Gastrocnemius medialis (tissue), 4 donors: ENCODE measurements at regions not wholly inside any gene's neighbourhood (a gene's known extent, or its start where the extent isn't known, plus 50 kb on each side); places are given as distances from the start of the nearest gene placed in this dataset.
"Not testable (repeated sequence)": the region's sequence is repeated elsewhere in the genome, so short reads cannot be mapped to it uniquely, and the experiment has no call there.

Source experiments
- CTCF ChIP-seq, 5 experiments: fragments of 450-650 bp in 3 of 5; fragments of 200-600 bp in 2 of 5; sonication (generic) in 2 of 5; IDR thresholded peaks in 4 of 5; conservative IDR thresholded peaks in 1 of 5; 1 replicate in 4 of 5; 2 replicates in 1 of 5; pipeline ENCODE4 v1.5.1; 2016 to 2019; ENCODE audit warnings: antibody characterized with exemption in 5 of 5, mild to moderate bottlenecking in 3 of 5, moderate library complexity in 3 of 5
- POLR2A ChIP-seq, 2 donors: fragments of 450-650 bp; IDR thresholded peaks; one replicate each; pipeline ENCODE4 v1.6.1; 2017; ENCODE audit warnings: antibody characterized with exemption in 2 of 2, mild to moderate bottlenecking in 2 of 2, moderate library complexity in 2 of 2

- not testable (repeated sequence) for TF ChIP-seq CTCF (IDR thresholded peaks at IDR 0.05 in 4 of 5, conservative IDR thresholded peaks at IDR 0.05 in 1 of 5); POLR2A (IDR thresholded peaks at IDR 0.05)
These were observed 52.9 kb downstream of the CDY2A start for GRCh38 chrY:18078452-18078851.
